Endothelial cell (in vitro differentiated cells): ENCODE measurements at regions not wholly inside any gene's neighbourhood (a gene's known extent, or its start where the extent isn't known, plus 50 kb on each side); places are given as distances from the start of the nearest gene placed in this dataset.

Experiments used
- DNase-seq: peaks from one replicate; pipeline ENCODE4 v3.0.0; 2021; ENCODE audit warnings: low spot score
- H3K27ac Mint-ChIP-seq: one replicate; pipeline ENCODE4 v1.8.0; 2021; ENCODE audit warnings: mixed read lengths, inconsistent platforms; ENCODE audit not compliant: unreplicated experiment
- H3K27me3 Mint-ChIP-seq: one replicate; pipeline ENCODE4 v1.8.0; 2021; ENCODE audit warnings: mild to moderate bottlenecking, moderate library complexity, mixed read lengths, inconsistent platforms; ENCODE audit not compliant: unreplicated experiment
- H3K36me3 Mint-ChIP-seq: one replicate; pipeline ENCODE4 v1.8.0; 2021; ENCODE audit warnings: mild to moderate bottlenecking, low read depth, mixed read lengths, inconsistent platforms; ENCODE audit not compliant: unreplicated experiment
- H3K4me1 Mint-ChIP-seq: one replicate; pipeline ENCODE4 v1.8.0; 2021; ENCODE audit warnings: mild to moderate bottlenecking, mixed read lengths, inconsistent platforms; ENCODE audit not compliant: unreplicated experiment
- H3K4me3 Mint-ChIP-seq: one replicate; pipeline ENCODE4 v1.8.0; 2021; ENCODE audit warnings: mild to moderate bottlenecking, mixed read lengths, inconsistent platforms; ENCODE audit not compliant: unreplicated experiment
- H3K9me3 Mint-ChIP-seq: one replicate; pipeline ENCODE4 v1.8.0; 2021; ENCODE audit warnings: mixed read lengths, inconsistent platforms; ENCODE audit not compliant: unreplicated experiment
- TF ChIP-seq, protein P1 (sequence below): fragments of 200-600 bp; sonication (generic); IDR thresholded peaks from one replicate; pipeline ENCODE4 v1.5.0; 2021; ENCODE audit warnings: antibody characterized with exemption; ENCODE audit not compliant: unreplicated experiment

DNA sequence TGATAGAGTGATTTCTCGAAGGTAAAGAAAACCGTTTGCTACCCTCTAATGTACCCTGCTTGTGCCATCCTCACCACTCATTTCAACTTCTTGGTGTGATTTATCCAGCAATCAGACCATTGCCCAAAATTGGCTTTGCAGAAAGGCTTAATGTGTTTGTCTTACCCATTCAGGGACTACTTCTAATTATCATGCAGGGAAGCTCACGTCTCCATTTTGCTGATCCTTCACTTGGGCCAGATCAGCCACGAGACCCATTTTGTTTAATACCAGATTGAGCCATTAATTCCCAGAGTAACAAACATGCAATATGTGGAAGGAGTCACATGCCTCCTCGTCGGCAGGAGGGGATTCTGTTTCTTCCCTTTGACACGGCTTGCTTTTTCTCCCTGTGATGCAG lies 51.1 kb upstream of the CRY1 start:
- Mint-ChIP-seq H3K4me3 (no peak overlapping the region), H3K9me3 (no peaks in the 10 kb centered on the region), H3K27me3 (no peaks in the 10 kb centered on the region), H3K4me1 (peaks cover 7% of the 10 kb centered on the region), H3K36me3 (no peaks in the 10 kb centered on the region), H3K27ac (no peak overlapping the region)
- DNase-seq: no peak
- TF ChIP-seq, protein P1, sequence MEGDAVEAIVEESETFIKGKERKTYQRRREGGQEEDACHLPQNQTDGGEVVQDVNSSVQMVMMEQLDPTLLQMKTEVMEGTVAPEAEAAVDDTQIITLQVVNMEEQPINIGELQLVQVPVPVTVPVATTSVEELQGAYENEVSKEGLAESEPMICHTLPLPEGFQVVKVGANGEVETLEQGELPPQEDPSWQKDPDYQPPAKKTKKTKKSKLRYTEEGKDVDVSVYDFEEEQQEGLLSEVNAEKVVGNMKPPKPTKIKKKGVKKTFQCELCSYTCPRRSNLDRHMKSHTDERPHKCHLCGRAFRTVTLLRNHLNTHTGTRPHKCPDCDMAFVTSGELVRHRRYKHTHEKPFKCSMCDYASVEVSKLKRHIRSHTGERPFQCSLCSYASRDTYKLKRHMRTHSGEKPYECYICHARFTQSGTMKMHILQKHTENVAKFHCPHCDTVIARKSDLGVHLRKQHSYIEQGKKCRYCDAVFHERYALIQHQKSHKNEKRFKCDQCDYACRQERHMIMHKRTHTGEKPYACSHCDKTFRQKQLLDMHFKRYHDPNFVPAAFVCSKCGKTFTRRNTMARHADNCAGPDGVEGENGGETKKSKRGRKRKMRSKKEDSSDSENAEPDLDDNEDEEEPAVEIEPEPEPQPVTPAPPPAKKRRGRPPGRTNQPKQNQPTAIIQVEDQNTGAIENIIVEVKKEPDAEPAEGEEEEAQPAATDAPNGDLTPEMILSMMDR: no peak

DNA sequence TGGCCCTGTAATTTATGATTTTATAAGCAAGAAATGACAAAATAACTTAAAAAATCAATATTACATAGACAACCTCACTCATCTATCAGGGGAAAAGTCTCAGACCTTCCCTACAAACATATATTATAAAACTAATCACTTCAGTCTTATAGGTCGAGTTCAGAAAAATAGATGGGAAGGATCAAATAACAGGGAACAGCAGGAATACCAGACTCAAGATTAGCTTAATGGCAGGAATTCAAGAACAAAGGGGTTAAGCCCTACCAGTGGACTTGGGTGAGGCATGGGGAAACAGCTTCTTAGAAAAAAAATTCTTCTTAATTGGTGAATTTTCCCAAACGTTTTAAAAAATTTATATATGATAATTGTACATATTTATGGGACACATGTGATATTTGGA lies 51.6 kb upstream of the CRY1 start:
- no peaks in the 10 kb centered on the region for H3K27me3 Mint-ChIP-seq
- H3K27ac Mint-ChIP-seq: no peak overlapping the region
- H3K9me3 Mint-ChIP-seq: no peaks in the 10 kb centered on the region
- TF ChIP-seq, protein P1: no peak
- peaks cover 7% of the 10 kb centered on the region for H3K4me1 Mint-ChIP-seq
- H3K4me3 Mint-ChIP-seq: no peak overlapping the region
- no peak for DNase-seq
- no peaks in the 10 kb centered on the region for H3K36me3 Mint-ChIP-seq

DNA sequence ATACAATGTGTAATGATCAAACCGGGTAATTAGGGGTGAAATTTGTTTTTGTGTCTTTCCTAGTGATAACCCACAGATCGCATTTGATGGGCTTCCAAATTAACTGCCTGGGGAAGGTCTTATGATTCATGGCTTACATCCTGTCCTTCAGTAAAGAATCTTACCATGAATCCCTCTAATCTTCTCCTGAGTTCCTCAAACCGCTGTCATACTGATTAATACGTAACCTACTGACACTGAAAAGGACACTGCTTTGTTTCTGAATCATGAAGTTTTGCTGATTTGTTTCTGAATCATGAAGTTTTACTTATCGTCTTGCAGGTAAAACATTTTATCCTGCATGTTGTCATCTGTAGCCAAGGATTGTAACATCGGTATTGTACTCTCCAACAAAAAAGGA lies 52.0 kb upstream of the CRY1 start:
- no peak overlapping the region for H3K27ac Mint-ChIP-seq
- TF ChIP-seq, protein P1: no peak
- no peaks in the 10 kb centered on the region for H3K36me3 Mint-ChIP-seq
- no peak overlapping the region for H3K4me3 Mint-ChIP-seq
- DNase-seq: no peak
- peaks cover 7% of the 10 kb centered on the region for H3K4me1 Mint-ChIP-seq
- H3K9me3 Mint-ChIP-seq: no peaks in the 10 kb centered on the region
- no peaks in the 10 kb centered on the region for H3K27me3 Mint-ChIP-seq

DNA sequence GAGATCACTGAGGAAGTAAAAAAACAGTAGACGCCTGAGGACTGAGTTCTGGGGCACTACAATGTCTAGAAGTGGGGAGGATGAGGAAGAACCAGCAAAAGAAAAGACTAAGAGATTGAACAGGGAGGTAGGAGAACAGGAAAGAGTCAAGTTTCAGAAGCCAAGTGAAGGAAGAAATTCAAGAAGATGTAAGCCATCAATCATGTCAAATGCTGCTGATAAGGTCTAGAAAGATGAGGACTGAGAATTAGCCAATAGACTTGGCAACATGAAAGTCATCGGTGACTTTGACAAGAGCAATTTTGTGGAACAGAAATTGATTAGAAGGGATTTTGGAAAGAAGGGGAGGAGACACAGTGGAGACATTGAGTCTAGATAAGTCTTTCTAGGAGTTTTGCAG lies 54.8 kb upstream of the CRY1 start:
- H3K36me3 Mint-ChIP-seq: no peaks in the 10 kb centered on the region
- no peaks in the 10 kb centered on the region for H3K9me3 Mint-ChIP-seq
- DNase-seq: no peak
- no peaks in the 10 kb centered on the region for H3K27me3 Mint-ChIP-seq
- no peak overlapping the region for H3K27ac Mint-ChIP-seq
- H3K4me1 Mint-ChIP-seq: peaks cover 7% of the 10 kb centered on the region
- TF ChIP-seq, protein P1: no peak
- H3K4me3 Mint-ChIP-seq: no peak overlapping the region

DNA sequence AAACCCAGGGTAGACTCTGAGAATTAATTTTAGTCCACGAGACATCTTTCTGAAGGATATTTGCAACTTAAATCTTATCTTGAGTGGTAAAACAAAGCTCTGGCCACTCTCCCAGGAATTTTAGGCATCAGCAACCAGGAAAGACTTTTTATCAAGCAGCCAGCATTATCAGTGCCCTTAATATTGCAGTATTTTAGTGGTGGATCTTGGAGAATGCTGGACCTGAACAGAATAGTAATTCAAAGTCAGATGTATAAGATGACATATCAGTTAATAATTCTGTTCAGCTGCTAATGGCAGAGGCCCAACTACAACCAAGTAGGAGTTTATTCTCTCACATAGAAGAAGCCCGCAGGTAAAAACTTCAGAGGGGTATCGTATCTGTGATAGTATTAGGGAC lies 59.0 kb upstream of the CRY1 start:
- no peaks in the 10 kb centered on the region for H3K36me3 Mint-ChIP-seq
- no peak overlapping the region for H3K27ac Mint-ChIP-seq
- no peak overlapping the region for H3K4me3 Mint-ChIP-seq
- H3K9me3 Mint-ChIP-seq: no peaks in the 10 kb centered on the region
- DNase-seq: no peak
- no peaks in the 10 kb centered on the region for H3K27me3 Mint-ChIP-seq
- H3K4me1 Mint-ChIP-seq: peaks cover 7% of the 10 kb centered on the region
- TF ChIP-seq, protein P1: no peak
